ENCODE measurements at regions not wholly inside any gene's neighbourhood (a gene's known extent, or its start where the extent isn't known, plus 50 kb on each side); places are given as distances from the start of the nearest gene placed in this dataset.

DNA sequence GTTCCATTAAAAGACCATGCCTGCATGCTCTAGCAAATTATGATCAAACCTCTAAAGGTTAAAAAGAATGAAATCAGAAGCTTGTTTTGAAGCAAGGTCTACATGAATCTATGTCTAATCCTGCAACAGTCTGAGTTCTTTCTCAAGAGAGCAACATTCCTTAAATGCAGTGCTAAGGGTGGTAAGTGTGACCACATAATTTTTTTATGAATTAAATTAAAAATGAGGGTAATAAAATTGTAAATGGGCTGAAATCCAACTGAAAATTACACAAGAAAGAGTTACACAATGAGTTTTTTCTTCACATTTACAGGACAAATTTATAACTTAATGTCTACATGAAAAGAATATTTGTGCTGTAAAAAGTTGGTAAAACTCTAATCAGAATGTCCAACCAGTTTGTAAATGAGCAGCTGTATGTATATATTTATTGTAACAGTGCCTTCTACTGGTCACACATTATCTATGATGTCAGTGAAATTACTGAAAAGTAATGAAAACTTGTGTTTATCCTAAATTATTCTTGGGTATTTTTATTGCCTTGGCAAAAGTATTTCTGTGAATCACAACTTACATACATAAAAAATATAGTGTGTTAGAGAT lies 336.3 kb upstream of the PITX2 start:
- Histone ChIP-seq H3K27ac (ENCODE audit: insufficient read depth, low read depth, low read length, poor library complexity, severe bottlenecking) (no peak overlapping the region), H3K9me3 (ENCODE audit: control insufficient read depth, low read length) (no peaks in the 10 kb centered on the region), H3K27me3 (ENCODE audit: control insufficient read depth, insufficient read depth, low read length, poor library complexity, severe bottlenecking) (no peaks in the 10 kb centered on the region), H3K36me3 (ENCODE audit: control insufficient read depth, insufficient read depth, low read length) (no peaks in the 10 kb centered on the region), H3K4me3 (ENCODE audit: insufficient read depth, low read depth, low read length) (no peak overlapping the region), H3K4me1 (ENCODE audit: control insufficient read depth, insufficient read depth, low read length) (no peaks in the 10 kb centered on the region)

DNA sequence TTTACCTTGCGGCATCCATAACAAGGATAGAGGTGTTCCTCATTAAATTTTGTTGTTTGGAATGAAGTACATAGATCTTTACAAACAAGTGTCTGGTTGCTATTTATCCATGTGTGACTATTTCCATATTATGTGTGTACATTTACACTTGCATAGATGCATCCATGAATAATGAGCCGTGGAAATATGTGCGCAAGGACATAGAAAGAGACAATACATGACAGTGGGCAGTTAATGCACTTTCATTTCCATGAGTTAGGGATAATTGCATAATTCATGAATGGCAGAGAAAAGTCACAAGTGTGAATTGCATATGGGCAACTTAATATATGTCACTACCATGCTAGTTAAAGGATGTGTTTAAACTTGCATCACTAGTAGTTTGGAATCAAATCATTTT lies 338.2 kb upstream of the PITX2 start:
- H3K4me3 ChIP-seq (ENCODE audit: insufficient read depth, low read depth, low read length), result no peak overlapping the region
- no peaks in the 10 kb centered on the region for H3K4me1 ChIP-seq (ENCODE audit: control insufficient read depth, insufficient read depth, low read length)
- H3K27ac ChIP-seq (ENCODE audit: insufficient read depth, low read depth, low read length, poor library complexity, severe bottlenecking), result no peak overlapping the region
- H3K36me3 ChIP-seq (ENCODE audit: control insufficient read depth, insufficient read depth, low read length), result no peaks in the 10 kb centered on the region
- 89 to 90% methylated on average over 2 to 3 of the region's 3 CpGs for WGBS, 2 experiments
- H3K27me3 ChIP-seq (ENCODE audit: control insufficient read depth, insufficient read depth, low read length, poor library complexity, severe bottlenecking), result no peaks in the 10 kb centered on the region
- H3K9me3 ChIP-seq (ENCODE audit: control insufficient read depth, low read length), result no peaks in the 10 kb centered on the region

DNA sequence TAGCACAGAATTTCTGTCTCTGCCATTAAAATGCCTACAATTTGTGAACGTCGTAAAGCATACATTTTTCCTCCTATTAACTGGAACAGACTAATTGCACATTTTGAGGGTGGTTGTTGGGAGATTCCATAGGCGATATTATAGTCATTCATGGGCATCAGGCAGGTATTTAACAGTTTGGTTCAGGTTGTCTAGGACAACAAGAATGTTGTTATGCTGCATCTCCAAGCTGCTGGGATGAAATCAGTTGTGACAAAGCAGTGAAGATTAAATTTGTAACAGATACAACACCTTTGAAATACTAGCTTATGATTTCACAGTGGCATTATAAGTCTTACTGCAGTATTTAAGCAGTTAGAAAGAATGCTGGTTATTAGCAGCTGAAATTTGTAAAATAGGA lies 339.7 kb upstream of the PITX2 start:
- WGBS, 2 experiments, result 92 to 98% methylated on average over 3 of the region's 3 CpGs
- Histone ChIP-seq H3K9me3 (ENCODE audit: control insufficient read depth, low read length) (no peaks in the 10 kb centered on the region), H3K36me3 (ENCODE audit: control insufficient read depth, insufficient read depth, low read length) (no peaks in the 10 kb centered on the region), H3K4me1 (ENCODE audit: control insufficient read depth, insufficient read depth, low read length) (no peaks in the 10 kb centered on the region), H3K27ac (ENCODE audit: insufficient read depth, low read depth, low read length, poor library complexity, severe bottlenecking) (no peak overlapping the region), H3K27me3 (ENCODE audit: control insufficient read depth, insufficient read depth, low read length, poor library complexity, severe bottlenecking) (no peaks in the 10 kb centered on the region), H3K4me3 (ENCODE audit: insufficient read depth, low read depth, low read length) (no peak overlapping the region)

DNA sequence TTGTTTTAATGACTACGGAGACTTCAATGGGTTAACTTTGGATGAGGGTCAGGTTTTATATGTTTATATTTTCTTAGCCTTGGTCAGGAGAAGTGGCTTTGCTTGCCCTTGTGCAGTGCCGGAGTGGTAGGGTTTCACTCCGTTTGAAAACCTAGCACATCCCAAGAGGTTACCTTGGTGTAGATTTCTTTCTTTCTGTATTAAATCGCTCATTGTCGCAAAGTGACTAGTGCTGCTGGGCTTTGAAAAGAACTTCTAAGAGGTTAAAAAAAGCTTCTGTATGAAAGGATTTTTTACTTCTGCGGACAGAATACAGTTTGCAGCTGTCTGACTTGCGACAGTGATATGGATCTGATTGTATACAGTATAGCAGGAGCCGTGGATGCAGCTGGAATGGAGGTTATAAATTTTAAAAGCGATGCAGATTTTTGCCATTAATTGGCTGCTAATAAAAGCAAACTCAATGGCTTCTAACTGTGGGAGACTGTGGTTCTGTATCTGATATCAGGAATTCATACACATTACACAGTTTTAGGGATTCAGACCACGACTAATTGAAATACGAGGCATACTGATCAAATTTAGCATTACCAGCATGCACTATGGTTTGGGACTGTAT lies 340.9 kb upstream of the PITX2 start:
- WGBS, 2 experiments, result 89 to 90% methylated on average over 11 of the region's 11 CpGs
- Histone ChIP-seq H3K4me1 (ENCODE audit: control insufficient read depth, insufficient read depth, low read length) (no peaks in the 10 kb centered on the region), H3K4me3 (ENCODE audit: insufficient read depth, low read depth, low read length) (no peak overlapping the region)

DNA sequence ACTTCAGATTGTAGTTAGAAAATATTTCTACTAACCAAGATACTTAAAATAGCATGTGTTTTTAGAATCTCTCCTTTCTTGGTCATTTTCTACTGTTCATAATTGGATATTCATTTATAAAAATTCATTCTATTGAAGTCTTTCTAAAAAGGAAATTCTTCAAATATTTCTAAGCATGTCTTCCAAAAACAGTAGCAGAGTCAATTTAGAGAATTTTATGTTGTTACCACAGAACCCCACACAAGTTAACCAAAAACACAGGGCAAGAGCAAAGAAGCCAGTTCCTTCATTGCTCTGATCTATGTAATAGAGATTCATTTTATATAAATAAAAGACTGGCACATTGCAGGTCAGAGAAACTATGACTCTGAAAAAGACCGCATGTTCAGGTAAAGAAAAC lies 345.1 kb upstream of the PITX2 start:
- Histone ChIP-seq H3K36me3 (ENCODE audit: control insufficient read depth, insufficient read depth, low read length) (no peaks in the 10 kb centered on the region), H3K4me3 (ENCODE audit: insufficient read depth, low read depth, low read length) (no peak overlapping the region), H3K27ac (ENCODE audit: insufficient read depth, low read depth, low read length, poor library complexity, severe bottlenecking) (no peak overlapping the region), H3K4me1 (ENCODE audit: control insufficient read depth, insufficient read depth, low read length) (no peaks in the 10 kb centered on the region), H3K27me3 (ENCODE audit: control insufficient read depth, insufficient read depth, low read length, poor library complexity, severe bottlenecking) (no peaks in the 10 kb centered on the region), H3K9me3 (ENCODE audit: control insufficient read depth, low read length) (no peaks in the 10 kb centered on the region)
- WGBS, 2 experiments, result 100% methylated on average over 1 of the region's 1 CpG; no CpG with 5 or more reads in 1 of the 2 experiments

More for the DNA sequence above, 340.9 kb upstream of the PITX2 start:
- no peaks in the 10 kb centered on the region for H3K36me3 ChIP-seq (ENCODE audit: control insufficient read depth, insufficient read depth, low read length)
- no peak overlapping the region for H3K27ac ChIP-seq (ENCODE audit: insufficient read depth, low read depth, low read length, poor library complexity, severe bottlenecking)
- H3K27me3 ChIP-seq (ENCODE audit: control insufficient read depth, insufficient read depth, low read length, poor library complexity, severe bottlenecking), result no peaks in the 10 kb centered on the region
- H3K9me3 ChIP-seq (ENCODE audit: control insufficient read depth, low read length), result no peaks in the 10 kb centered on the region

DNA sequence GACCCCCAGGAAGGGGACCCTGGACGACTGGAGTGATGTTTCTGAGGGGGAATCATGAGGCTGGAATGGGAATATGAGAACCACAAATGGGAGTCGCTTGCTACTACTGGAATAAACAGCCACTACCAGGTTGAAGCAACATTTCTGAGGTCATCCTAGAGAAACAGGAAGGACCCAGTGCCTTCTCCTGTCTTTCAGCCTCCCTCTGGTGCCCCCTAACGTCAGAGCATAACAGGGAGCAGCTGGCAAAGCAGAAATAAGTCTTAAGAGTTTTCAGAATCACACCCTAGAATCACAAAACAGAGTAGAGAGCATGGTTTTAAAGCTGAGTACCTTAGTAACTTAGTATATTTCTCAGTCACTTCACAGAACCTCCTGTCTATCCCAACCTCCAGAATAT lies 347.8 kb upstream of the PITX2 start:
- Histone ChIP-seq H3K36me3 (ENCODE audit: control insufficient read depth, insufficient read depth, low read length) (no peaks in the 10 kb centered on the region), H3K27ac (ENCODE audit: insufficient read depth, low read depth, low read length, poor library complexity, severe bottlenecking) (no peak overlapping the region), H3K4me1 (ENCODE audit: control insufficient read depth, insufficient read depth, low read length) (no peaks in the 10 kb centered on the region), H3K27me3 (ENCODE audit: control insufficient read depth, insufficient read depth, low read length, poor library complexity, severe bottlenecking) (no peaks in the 10 kb centered on the region), H3K9me3 (ENCODE audit: control insufficient read depth, low read length) (no peaks in the 10 kb centered on the region), H3K4me3 (ENCODE audit: insufficient read depth, low read depth, low read length) (no peak overlapping the region)
- 8 to 10% methylated on average over 3 of the region's 3 CpGs for WGBS, 2 experiments

DNA sequence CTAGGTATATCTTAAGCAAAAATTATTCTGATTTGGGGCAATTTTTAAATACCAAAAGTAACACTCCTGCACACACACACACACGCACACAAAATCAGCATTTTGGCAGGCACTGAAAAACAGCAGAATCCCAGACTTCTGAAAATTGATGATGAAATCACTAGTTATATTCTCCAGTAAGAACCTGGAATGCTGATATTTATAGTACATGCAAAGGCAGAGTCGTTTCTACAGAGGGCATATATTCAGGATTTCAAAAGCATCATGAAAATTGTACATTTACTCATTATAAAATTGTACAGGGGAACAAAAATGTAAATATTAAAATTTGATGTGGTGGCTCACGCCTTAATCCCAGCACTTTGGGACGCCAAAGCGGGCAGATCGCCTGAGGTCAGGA lies 352.5 kb upstream of the PITX2 start:
- no peaks in the 10 kb centered on the region for H3K36me3 ChIP-seq (ENCODE audit: control insufficient read depth, insufficient read depth, low read length)
- no peaks in the 10 kb centered on the region for H3K4me1 ChIP-seq (ENCODE audit: control insufficient read depth, insufficient read depth, low read length)
- no peaks in the 10 kb centered on the region for H3K9me3 ChIP-seq (ENCODE audit: control insufficient read depth, low read length)
- no peaks in the 10 kb centered on the region for H3K27me3 ChIP-seq (ENCODE audit: control insufficient read depth, insufficient read depth, low read length, poor library complexity, severe bottlenecking)
- 90 to 95% methylated on average over 5 to 6 of the region's 6 CpGs for WGBS, 2 experiments
- H3K27ac ChIP-seq (ENCODE audit: insufficient read depth, low read depth, low read length, poor library complexity, severe bottlenecking), result no peak overlapping the region
- no peak overlapping the region for H3K4me3 ChIP-seq (ENCODE audit: insufficient read depth, low read depth, low read length)

DNA sequence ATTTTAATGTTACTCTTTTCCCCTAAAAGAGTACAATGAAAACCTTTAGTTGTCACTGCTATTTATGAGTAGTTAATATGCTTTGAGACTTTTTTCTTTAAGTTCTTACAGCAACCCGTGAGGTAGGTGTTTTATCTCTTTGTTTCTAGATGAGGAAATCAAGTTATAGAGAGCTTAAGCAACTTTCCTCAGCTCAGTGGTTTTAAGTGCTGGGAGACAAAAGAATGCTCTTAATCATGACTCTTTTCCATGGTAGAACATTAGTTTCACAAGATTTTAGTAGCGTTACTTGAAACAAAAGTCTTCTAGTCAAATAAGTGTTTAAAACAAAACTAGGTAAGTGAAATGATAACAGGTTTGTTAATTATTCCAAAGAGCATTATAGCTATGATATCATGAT lies 354.7 kb upstream of the PITX2 start:
- WGBS, 2 experiments, result 94 to 95% methylated on average over 2 of the region's 2 CpGs
- Histone ChIP-seq H3K27me3 (ENCODE audit: control insufficient read depth, insufficient read depth, low read length, poor library complexity, severe bottlenecking) (no peaks in the 10 kb centered on the region), H3K4me3 (ENCODE audit: insufficient read depth, low read depth, low read length) (no peak overlapping the region), H3K4me1 (ENCODE audit: control insufficient read depth, insufficient read depth, low read length) (no peaks in the 10 kb centered on the region), H3K36me3 (ENCODE audit: control insufficient read depth, insufficient read depth, low read length) (no peaks in the 10 kb centered on the region), H3K27ac (ENCODE audit: insufficient read depth, low read depth, low read length, poor library complexity, severe bottlenecking) (no peak overlapping the region), H3K9me3 (ENCODE audit: control insufficient read depth, low read length) (no peaks in the 10 kb centered on the region)

DNA sequence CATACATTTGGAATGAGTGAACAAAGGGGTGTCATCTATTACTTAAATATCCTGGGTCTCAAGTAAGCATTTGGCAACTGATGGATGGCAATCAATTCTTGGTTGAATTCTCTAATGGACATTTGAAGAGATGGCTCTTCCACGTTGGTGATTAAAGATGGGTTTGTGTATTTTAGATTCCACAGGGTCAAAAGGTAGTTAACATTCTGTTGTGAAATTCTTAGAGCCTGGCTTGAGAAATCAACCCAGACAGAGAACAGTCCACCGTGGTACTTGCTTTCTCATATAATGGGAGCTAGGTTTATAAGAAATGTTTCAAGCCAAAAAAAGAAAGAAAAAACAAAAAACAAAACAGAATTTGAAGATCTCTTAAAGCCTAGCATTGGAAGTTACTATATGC lies 355.9 kb upstream of the PITX2 start:
- 87 to 89% methylated on average over 1 to 2 of the region's 2 CpGs for WGBS, 2 experiments
- H3K9me3 ChIP-seq (ENCODE audit: control insufficient read depth, low read length), result no peaks in the 10 kb centered on the region
- no peaks in the 10 kb centered on the region for H3K4me1 ChIP-seq (ENCODE audit: control insufficient read depth, insufficient read depth, low read length)
- H3K4me3 ChIP-seq (ENCODE audit: insufficient read depth, low read depth, low read length), result no peak overlapping the region
- no peaks in the 10 kb centered on the region for H3K36me3 ChIP-seq (ENCODE audit: control insufficient read depth, insufficient read depth, low read length)
- no peak overlapping the region for H3K27ac ChIP-seq (ENCODE audit: insufficient read depth, low read depth, low read length, poor library complexity, severe bottlenecking)
- no peaks in the 10 kb centered on the region for H3K27me3 ChIP-seq (ENCODE audit: control insufficient read depth, insufficient read depth, low read length, poor library complexity, severe bottlenecking)

DNA sequence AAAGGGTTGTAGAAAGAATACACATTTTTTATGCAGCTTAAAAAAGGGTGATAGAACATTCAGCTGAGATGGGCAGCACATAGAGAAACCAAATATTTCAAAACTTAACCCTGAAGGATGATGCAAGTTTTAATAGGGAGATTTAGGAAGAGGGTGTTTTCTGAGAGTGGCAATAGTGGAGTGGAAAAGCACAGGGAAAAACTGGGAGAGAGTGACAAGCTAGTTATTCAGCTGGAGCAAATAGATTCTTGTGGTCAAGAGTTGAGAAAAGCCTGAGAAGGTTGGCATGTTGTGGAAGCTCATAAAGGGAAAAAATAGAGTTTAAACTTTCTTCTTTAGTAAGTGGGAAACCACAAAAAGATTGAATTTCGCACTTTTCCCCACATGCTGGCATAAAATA lies 359.6 kb upstream of the PITX2 start:
- H3K36me3 ChIP-seq (ENCODE audit: control insufficient read depth, insufficient read depth, low read length), result no peaks in the 10 kb centered on the region
- no peaks in the 10 kb centered on the region for H3K27me3 ChIP-seq (ENCODE audit: control insufficient read depth, insufficient read depth, low read length, poor library complexity, severe bottlenecking)
- H3K9me3 ChIP-seq (ENCODE audit: control insufficient read depth, low read length), result no peaks in the 10 kb centered on the region
- H3K4me1 ChIP-seq (ENCODE audit: control insufficient read depth, insufficient read depth, low read length), result no peaks in the 10 kb centered on the region
- no peak overlapping the region for H3K27ac ChIP-seq (ENCODE audit: insufficient read depth, low read depth, low read length, poor library complexity, severe bottlenecking)
- no peak overlapping the region for H3K4me3 ChIP-seq (ENCODE audit: insufficient read depth, low read depth, low read length)
- WGBS, 2 experiments, result 60% methylated on average over 1 of the region's 1 CpG; no CpG with 5 or more reads in 1 of the 2 experiments
